ENCODE measurements at regions not wholly inside any gene's neighbourhood (a gene's known extent, or its start where the extent isn't known, plus 50 kb on each side); places are given as distances from the start of the nearest gene placed in this dataset.

DNA sequence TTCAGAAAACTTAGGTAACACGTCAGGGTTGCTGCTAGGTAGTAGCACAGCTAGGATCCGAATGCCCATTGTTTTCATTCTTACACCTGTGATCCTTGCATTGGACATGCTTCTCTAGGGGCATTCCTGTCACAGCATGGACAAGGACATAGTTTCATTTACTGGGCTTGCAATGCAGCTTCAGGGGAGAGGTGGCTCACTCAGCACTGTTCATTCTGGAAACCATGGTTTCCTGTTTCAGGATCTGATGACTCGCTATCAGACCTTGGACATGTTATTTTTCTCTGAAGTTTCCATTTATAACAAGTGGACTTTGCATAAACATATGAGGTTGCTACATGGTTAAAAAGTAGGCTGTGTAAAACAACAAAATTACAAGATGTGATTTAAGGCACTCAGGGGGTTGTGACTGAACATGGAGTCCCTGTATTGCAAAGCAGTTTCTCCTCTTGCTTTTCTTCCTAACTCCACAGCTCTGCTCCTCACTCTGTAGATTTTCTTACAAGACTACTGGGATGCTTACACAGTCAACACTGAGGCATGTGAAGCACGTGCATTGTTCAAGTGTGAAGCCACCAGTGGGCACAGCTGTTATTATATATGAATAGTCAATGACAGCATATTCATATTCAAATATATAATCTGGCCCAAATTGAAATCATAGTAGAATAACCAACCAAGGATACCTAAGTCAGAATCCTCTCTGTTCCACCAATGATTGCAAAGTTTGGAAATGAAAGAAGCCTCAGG, 66.1 kb upstream of the STK32A start:
- ChIA-PET POLR2A (no interaction called here), CTCF (interaction anchor here (1.1 kb wide), 1 partner anchor 20 kb away, joined by 3 read pairs; no protein-coding TSS in a partner anchor)
- no peak for TF ChIP-seq PKNOX1 (IDR thresholded peaks at IDR 0.05)
- no peak for TF ChIP-seq SP1 (IDR thresholded peaks at IDR 0.05)
- no peak for TF ChIP-seq TARDBP (IDR thresholded peaks at IDR 0.05)
- no peak for TF ChIP-seq FOXM1 (IDR thresholded peaks at IDR 0.05; ENCODE audit: borderline replicate concordance)
- TF ChIP-seq NFRKB (IDR thresholded peaks at IDR 0.05) = no peak
- TF ChIP-seq L3MBTL2 (conservative IDR thresholded peaks at IDR 0.05) = no peak
- TF ChIP-seq BHLHE40 (IDR thresholded peaks at IDR 0.05; ENCODE audit: borderline replicate concordance) = no peak
- no peak for TF ChIP-seq FOXA1 (IDR thresholded peaks at IDR 0.05)
- TF ChIP-seq SUZ12 (IDR thresholded peaks at IDR 0.05) = no peak
- TF ChIP-seq FOXK2 (IDR thresholded peaks at IDR 0.05) = no peak
- TF ChIP-seq CTBP1 (IDR thresholded peaks at IDR 0.05; ENCODE audit: borderline replicate concordance) = no peak
- no peak for TF ChIP-seq ELF4 (IDR thresholded peaks at IDR 0.05)
- no peak for TF ChIP-seq ZNF384 (IDR thresholded peaks at IDR 0.05)
- TF ChIP-seq ARNT (IDR thresholded peaks at IDR 0.05) = no peak
- TF ChIP-seq LEF1 (IDR thresholded peaks at IDR 0.05; ENCODE audit: borderline replicate concordance) = no peak
- no peak for TF ChIP-seq HDGF (IDR thresholded peaks at IDR 0.05; ENCODE audit: borderline replicate concordance)
- DNase-seq (ENCODE audit: extremely low spot score) = no peak

- ChIA-PET CTCF (interaction anchor here (1.1 kb wide), 1 partner anchor 19 kb away, joined by 3 read pairs; no protein-coding TSS in a partner anchor), POLR2A (no interaction called here)
- TF ChIP-seq ZNF384 (IDR thresholded peaks at IDR 0.05) (no peak), CTBP1 (IDR thresholded peaks at IDR 0.05; ENCODE audit: borderline replicate concordance) (no peak), ELF4 (IDR thresholded peaks at IDR 0.05) (no peak), HDGF (IDR thresholded peaks at IDR 0.05; ENCODE audit: borderline replicate concordance) (no peak), LEF1 (IDR thresholded peaks at IDR 0.05; ENCODE audit: borderline replicate concordance) (no peak), L3MBTL2 (conservative IDR thresholded peaks at IDR 0.05) (no peak), FOXK2 (IDR thresholded peaks at IDR 0.05) (no peak), TARDBP (IDR thresholded peaks at IDR 0.05) (no peak)
- no peak for DNase-seq (ENCODE audit: extremely low spot score)
Measured at GRCh38 chr5:147169399-147169798, 65.4 kb upstream of the STK32A start.

DNA sequence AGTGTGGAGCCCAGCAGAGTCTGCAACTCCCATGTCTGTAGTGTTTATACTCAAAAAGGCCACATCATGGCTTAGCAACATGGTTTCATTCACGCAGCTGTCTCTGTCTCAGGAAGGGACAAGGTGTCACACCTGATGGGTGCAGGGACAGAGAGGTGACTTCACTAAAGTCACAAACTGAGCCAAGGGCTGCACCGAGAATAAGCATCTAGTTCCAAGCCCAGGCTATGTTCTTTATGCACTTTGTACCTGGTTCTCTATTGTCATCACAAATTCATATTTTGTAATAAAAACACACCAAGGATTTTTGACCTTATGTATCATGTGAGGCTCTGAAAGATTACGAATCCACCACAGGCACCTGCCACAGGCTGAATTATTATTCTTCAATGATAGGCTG, 64.9 kb upstream of the STK32A start:
- DNase-seq (ENCODE audit: extremely low spot score) = no peak
- TF ChIP-seq FOXM1 (IDR thresholded peaks at IDR 0.05; ENCODE audit: borderline replicate concordance) (no peak), LEF1 (IDR thresholded peaks at IDR 0.05; ENCODE audit: borderline replicate concordance) (no peak), BHLHE40 (IDR thresholded peaks at IDR 0.05; ENCODE audit: borderline replicate concordance) (no peak), SP1 (IDR thresholded peaks at IDR 0.05) (no peak), HDGF (IDR thresholded peaks at IDR 0.05; ENCODE audit: borderline replicate concordance) (no peak), NFRKB (IDR thresholded peaks at IDR 0.05) (no peak)
- ChIA-PET POLR2A (no interaction called here), CTCF (interaction anchor here (1.1 kb wide), 1 partner anchor 19 kb away, joined by 3 read pairs; no protein-coding TSS in a partner anchor)

GRCh38 chr5:147170603-147171002, 64.2 kb upstream of the STK32A start:
- ChIA-PET POLR2A (no interaction called here), CTCF (no interaction called here)
- TF ChIP-seq PKNOX1 (IDR thresholded peaks at IDR 0.05) (no peak), HDGF (IDR thresholded peaks at IDR 0.05; ENCODE audit: borderline replicate concordance) (no peak), ZNF384 (IDR thresholded peaks at IDR 0.05) (no peak), SUZ12 (IDR thresholded peaks at IDR 0.05) (no peak), CTBP1 (IDR thresholded peaks at IDR 0.05; ENCODE audit: borderline replicate concordance) (no peak), LEF1 (IDR thresholded peaks at IDR 0.05; ENCODE audit: borderline replicate concordance) (no peak), ARNT (IDR thresholded peaks at IDR 0.05) (no peak), FOXA1 (IDR thresholded peaks at IDR 0.05) (no peak)
- no peak for DNase-seq (ENCODE audit: extremely low spot score)

- no peak for DNase-seq (ENCODE audit: extremely low spot score)
- POLR2A ChIA-PET = no interaction called here
- TF ChIP-seq LEF1 (IDR thresholded peaks at IDR 0.05; ENCODE audit: borderline replicate concordance) = no peak
- TF ChIP-seq HDGF (IDR thresholded peaks at IDR 0.05; ENCODE audit: borderline replicate concordance) = no peak
- no peak for TF ChIP-seq L3MBTL2 (conservative IDR thresholded peaks at IDR 0.05)
- no peak for TF ChIP-seq FOXA1 (IDR thresholded peaks at IDR 0.05)
- CTCF ChIA-PET = interaction anchor here (1.0 kb wide), 1 partner anchor 14 kb away, joined by 3 read pairs; no protein-coding TSS in a partner anchor
Measured at GRCh38 chr5:147174671-147175265, 60.1 kb upstream of the STK32A start.

- CTCF ChIA-PET = no interaction called here
- POLR2A ChIA-PET = no interaction called here
- DNase-seq (ENCODE audit: extremely low spot score) = no peak
- no peak for TF ChIP-seq PKNOX1 (IDR thresholded peaks at IDR 0.05)
- no peak for TF ChIP-seq NFRKB (IDR thresholded peaks at IDR 0.05)
- no peak for TF ChIP-seq L3MBTL2 (conservative IDR thresholded peaks at IDR 0.05)
- TF ChIP-seq SP1 (IDR thresholded peaks at IDR 0.05) = no peak
- no peak for TF ChIP-seq TARDBP (IDR thresholded peaks at IDR 0.05)
- no peak for TF ChIP-seq BHLHE40 (IDR thresholded peaks at IDR 0.05; ENCODE audit: borderline replicate concordance)
- TF ChIP-seq LEF1 (IDR thresholded peaks at IDR 0.05; ENCODE audit: borderline replicate concordance) = no peak
- no peak for TF ChIP-seq SUZ12 (IDR thresholded peaks at IDR 0.05)
- TF ChIP-seq ARNT (IDR thresholded peaks at IDR 0.05) = no peak
- TF ChIP-seq FOXK2 (IDR thresholded peaks at IDR 0.05) = no peak
- TF ChIP-seq ELF4 (IDR thresholded peaks at IDR 0.05) = no peak
Measured at GRCh38 chr5:147175516-147176097, 59.2 kb upstream of the STK32A start.

Data from HEK293T (cell line).